OCI-LY3 (cell line): ENCODE measurements at regions not wholly inside any gene's neighbourhood (a gene's known extent, or its start where the extent isn't known, plus 50 kb on each side); places are given as distances from the start of the nearest gene placed in this dataset.
"Not testable (repeated sequence)": the region's sequence is repeated elsewhere in the genome, so short reads cannot be mapped to it uniquely, and the experiment has no call there.

Source experiments
- H2AFZ ChIP-seq: fragments of 200-600, 300-600 bp; shearing (Covaris generic); 2 replicates; pipeline ENCODE4 v1.6.0; 2014; ENCODE audit warnings: antibody characterized with exemption, low read depth, low read length
- H3K27ac ChIP-seq: fragments of 200-600, 300-600 bp; sonication (generic); 2 replicates; pipeline ENCODE4 v1.5.1; 2014; ENCODE audit warnings: mild to moderate bottlenecking, low read length, moderate library complexity, mixed read lengths
- H3K27me3 ChIP-seq: fragments of 200-600, 300-600 bp; sonication (generic); 2 replicates; pipeline ENCODE4 v1.6.1; 2014; ENCODE audit warnings: low read depth, low read length, mixed read lengths
- H3K36me3 ChIP-seq: fragments of 200-600, 300-600 bp; sonication (generic); replicated peaks from 2 replicates; pipeline ENCODE3; 2014; ENCODE audit warnings: low read depth, low read length, mixed read lengths
- H3K4me1 ChIP-seq: fragments of 300-600, 200-600 bp; sonication (generic); 2 replicates; pipeline ENCODE4 v1.6.1; 2014; ENCODE audit warnings: low read length, mixed read lengths
- H3K4me2 ChIP-seq: fragments of 200-600, 300-600 bp; sonication (generic); 2 replicates; pipeline ENCODE4 v1.6.1; 2014; ENCODE audit warnings: low read length, mixed read lengths
- H3K4me3 ChIP-seq: fragments of 300-600, 200-600 bp; sonication (generic); 2 replicates; pipeline ENCODE4 v1.5.1; 2014; ENCODE audit warnings: antibody characterized with exemption, mild to moderate bottlenecking, low read length, moderate library complexity
- H3K79me2 ChIP-seq: fragments of 300-600, 200-600 bp; shearing (Covaris generic); 2 replicates; pipeline ENCODE4 v1.6.1; 2014; ENCODE audit warnings: mild to moderate bottlenecking, low read length, mixed read lengths
- H3K9ac ChIP-seq: fragments of 300-600, 200-600 bp; shearing (Covaris generic); 2 replicates; pipeline ENCODE4 v1.6.0; 2014; ENCODE audit warnings: mild to moderate bottlenecking, low read length, moderate library complexity
- H3K9me3 ChIP-seq: fragments of 200-600, 300-600 bp; shearing (Covaris generic); 2 replicates; pipeline ENCODE4 v1.6.1; 2014; ENCODE audit warnings: low read length, mixed read lengths; ENCODE audit not compliant: insufficient read depth
- H4K20me1 ChIP-seq: fragments of 200-600, 300-600 bp; sonication (generic); 2 replicates; pipeline ENCODE4 v1.6.1; 2016; ENCODE audit warnings: low read length, mixed read lengths; ENCODE audit not compliant: insufficient read depth
- EZH2phosphoT487 ChIP-seq: fragments of 200-600 bp; shearing (Covaris generic); IDR thresholded peaks from 2 replicates; pipeline ENCODE4 v1.6.1; 2018; ENCODE audit warnings: antibody characterized with exemption, mixed run types, low read depth
- TF ChIP-seq, protein P1 (sequence below): fragments of 200-600, 300-600 bp; sonication (generic); IDR thresholded peaks from 2 replicates; pipeline ENCODE4 v1.5.1; 2014; ENCODE audit warnings: antibody characterized with exemption, low read length, low read depth

GRCh38 chr4:60482921-60483351, 717.2 kb upstream of the ADGRL3 start:
- Histone ChIP-seq H3K79me2 (no peaks in the 10 kb centered on the region), H3K27me3 (no peaks in the 10 kb centered on the region), H3K4me3 (no peak overlapping the region), H4K20me1 (no peaks in the 10 kb centered on the region), H2AFZ (no peak overlapping the region), H3K4me1 (no peaks in the 10 kb centered on the region), H3K36me3 (no peaks in the 10 kb centered on the region), H3K4me2 (no peak overlapping the region), H3K9me3 (no peaks in the 10 kb centered on the region), H3K9ac (no peak overlapping the region), H3K27ac (no peak overlapping the region)
- TF ChIP-seq EZH2phosphoT487: no peak
- TF ChIP-seq, protein P1, sequence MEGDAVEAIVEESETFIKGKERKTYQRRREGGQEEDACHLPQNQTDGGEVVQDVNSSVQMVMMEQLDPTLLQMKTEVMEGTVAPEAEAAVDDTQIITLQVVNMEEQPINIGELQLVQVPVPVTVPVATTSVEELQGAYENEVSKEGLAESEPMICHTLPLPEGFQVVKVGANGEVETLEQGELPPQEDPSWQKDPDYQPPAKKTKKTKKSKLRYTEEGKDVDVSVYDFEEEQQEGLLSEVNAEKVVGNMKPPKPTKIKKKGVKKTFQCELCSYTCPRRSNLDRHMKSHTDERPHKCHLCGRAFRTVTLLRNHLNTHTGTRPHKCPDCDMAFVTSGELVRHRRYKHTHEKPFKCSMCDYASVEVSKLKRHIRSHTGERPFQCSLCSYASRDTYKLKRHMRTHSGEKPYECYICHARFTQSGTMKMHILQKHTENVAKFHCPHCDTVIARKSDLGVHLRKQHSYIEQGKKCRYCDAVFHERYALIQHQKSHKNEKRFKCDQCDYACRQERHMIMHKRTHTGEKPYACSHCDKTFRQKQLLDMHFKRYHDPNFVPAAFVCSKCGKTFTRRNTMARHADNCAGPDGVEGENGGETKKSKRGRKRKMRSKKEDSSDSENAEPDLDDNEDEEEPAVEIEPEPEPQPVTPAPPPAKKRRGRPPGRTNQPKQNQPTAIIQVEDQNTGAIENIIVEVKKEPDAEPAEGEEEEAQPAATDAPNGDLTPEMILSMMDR: no peak

DNA sequence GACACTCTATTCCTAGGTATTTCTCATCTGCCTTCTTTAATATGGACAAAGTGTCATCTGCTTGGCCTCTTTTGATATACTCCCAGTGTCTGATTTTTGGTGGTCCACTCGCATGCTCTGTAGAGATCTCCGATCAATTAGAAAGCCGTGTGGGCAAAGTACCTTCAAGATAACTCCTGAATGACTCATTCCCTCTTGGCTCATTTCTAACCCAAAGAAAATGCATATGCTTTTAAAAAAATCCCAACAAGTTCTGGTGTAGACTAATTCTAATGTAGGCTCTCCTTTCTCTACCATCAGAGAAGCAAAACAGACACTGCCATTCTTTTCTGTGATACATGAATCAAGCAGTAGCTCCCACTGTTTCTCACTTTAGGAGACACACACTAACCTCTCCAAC, 714.9 kb upstream of the ADGRL3 start:
- no peak for TF ChIP-seq EZH2phosphoT487
- TF ChIP-seq, protein P1: no peak
- Histone ChIP-seq H3K9ac (no peak overlapping the region), H3K36me3 (no peaks in the 10 kb centered on the region), H3K27ac (no peak overlapping the region), H3K4me1 (no peaks in the 10 kb centered on the region), H3K27me3 (no peaks in the 10 kb centered on the region), H3K9me3 (no peaks in the 10 kb centered on the region), H3K4me3 (no peak overlapping the region), H3K79me2 (no peaks in the 10 kb centered on the region), H3K4me2 (no peak overlapping the region), H4K20me1 (no peaks in the 10 kb centered on the region), H2AFZ (no peak overlapping the region)

DNA sequence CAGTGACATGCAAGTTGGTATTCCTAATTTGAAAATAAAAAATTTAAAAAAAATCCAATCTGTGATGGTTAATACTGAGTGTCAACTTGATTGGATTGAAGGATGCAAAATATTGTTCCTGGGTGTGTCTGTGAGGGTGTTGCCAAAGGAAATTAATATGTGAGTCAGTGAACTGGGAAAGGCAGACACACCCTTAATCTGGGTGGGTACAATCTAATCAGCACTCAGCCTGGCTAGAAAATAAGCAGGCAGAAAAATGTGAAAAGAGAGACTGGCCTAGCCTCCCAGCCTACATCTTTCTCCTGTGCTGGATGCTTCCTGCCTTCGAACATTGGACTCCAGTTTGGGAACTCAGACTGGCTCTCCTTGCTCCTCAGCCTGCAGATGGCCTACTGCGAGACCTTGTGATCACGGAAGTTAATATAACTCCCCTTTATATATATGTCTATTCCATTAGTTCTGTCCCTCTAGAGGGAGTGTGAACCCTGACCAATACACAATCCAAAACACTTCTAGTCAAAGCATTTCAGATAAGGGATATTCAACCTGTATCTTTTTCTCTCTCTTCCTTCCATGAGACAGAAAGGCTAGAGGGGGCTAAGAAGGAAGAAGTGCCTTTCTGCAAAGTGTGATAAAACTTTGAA, 712.9 kb upstream of the ADGRL3 start:
- not testable (repeated sequence) for H3K4me2 ChIP-seq, H3K36me3 ChIP-seq, H3K9me3 ChIP-seq, H2AFZ ChIP-seq, H3K4me1 ChIP-seq, H3K27me3 ChIP-seq, H3K4me3 ChIP-seq, H3K9ac ChIP-seq, H3K79me2 ChIP-seq, H3K27ac ChIP-seq, H4K20me1 ChIP-seq

- no peak overlapping the region for H3K27ac ChIP-seq
- no peak overlapping the region for H2AFZ ChIP-seq
- no peaks in the 10 kb centered on the region for H3K36me3 ChIP-seq
- H3K9ac ChIP-seq: no peak overlapping the region
- H3K79me2 ChIP-seq: no peaks in the 10 kb centered on the region
- H3K4me2 ChIP-seq: no peak overlapping the region
- no peaks in the 10 kb centered on the region for H4K20me1 ChIP-seq
- H3K4me1 ChIP-seq: no peaks in the 10 kb centered on the region
- TF ChIP-seq, protein P1: no peak
- no peak for TF ChIP-seq EZH2phosphoT487
- no peaks in the 10 kb centered on the region for H3K9me3 ChIP-seq
- H3K27me3 ChIP-seq: no peaks in the 10 kb centered on the region
- no peak overlapping the region for H3K4me3 ChIP-seq
Measured at GRCh38 chr4:60500810-60501209, 699.3 kb upstream of the ADGRL3 start.
